HG03442 (cell line): ENCODE measurements at regions not wholly inside any gene's neighbourhood (a gene's known extent, or its start where the extent isn't known, plus 50 kb on each side); places are given as distances from the start of the nearest gene placed in this dataset.

Experiments used
- ATAC-seq: cut with Tn5 transposase; IDR thresholded peaks from one replicate; pipeline ENCODE4 v1.9.1; 2021; ENCODE audit warnings: mild to moderate bottlenecking, moderate library complexity; ENCODE audit not compliant: unreplicated experiment

GRCh38 chr4:120977435-120977997, 55.0 kb upstream of the PRDM5 start:
- peak; percentile 88 for ATAC-seq

- ATAC-seq, result no peak
Observed at GRCh38 chr4:120973207-120973606, 50.7 kb upstream of the PRDM5 start.
